A673 (cell line): ENCODE measurements at regions not wholly inside any gene's neighbourhood (a gene's known extent, or its start where the extent isn't known, plus 50 kb on each side); places are given as distances from the start of the nearest gene placed in this dataset.

Source experiments
- CTCF ChIP-seq: fragments of 300-800, 200-600 bp; sonication (generic); conservative IDR thresholded peaks from 2 replicates; pipeline ENCODE4 v1.5.1; 2017; ENCODE audit warnings: low read depth, mild to moderate bottlenecking, antibody characterized with exemption, low read length, moderate library complexity, mixed read lengths
- EZH2 ChIP-seq: fragments of 200-600 bp; sonication (generic); IDR thresholded peaks from 2 replicates; pipeline ENCODE4 v1.6.1; 2017; ENCODE audit warnings: borderline replicate concordance, low read depth, mild to moderate bottlenecking, mixed read lengths, antibody characterized with exemption, low read length; ENCODE audit not compliant: poor library complexity, severe bottlenecking

- no peak for TF ChIP-seq CTCF
- TF ChIP-seq EZH2: no peak
Measured at GRCh38 chr5:125465703-125466102, 719.3 kb upstream of the ZNF608 start.
